Activated naive CD8-positive, alpha-beta T cell treated with anti-CD3 and anti-CD28 coated beads, Interleukin-2, amount 50 U/mL, for 16 hours (primary cell): ENCODE measurements at regions not wholly inside any gene's neighbourhood (a gene's known extent, or its start where the extent isn't known, plus 50 kb on each side); places are given as distances from the start of the nearest gene placed in this dataset.

Experiments
- DNase-seq: peaks from one replicate; pipeline ENCODE4 v3.0.0-alpha.2; 2020; ENCODE audit warnings: low read depth, low spot score

- no peak for DNase-seq
Observed at GRCh38 chr1:56442290-56442877, 137.0 kb downstream of the PLPP3 start.

- no peak for DNase-seq
Observed at GRCh38 chr1:56441601-56442000, 137.8 kb downstream of the PLPP3 start.

- no peak for DNase-seq
Observed at GRCh38 chr1:56439610-56440264, 139.6 kb downstream of the PLPP3 start.

DNA sequence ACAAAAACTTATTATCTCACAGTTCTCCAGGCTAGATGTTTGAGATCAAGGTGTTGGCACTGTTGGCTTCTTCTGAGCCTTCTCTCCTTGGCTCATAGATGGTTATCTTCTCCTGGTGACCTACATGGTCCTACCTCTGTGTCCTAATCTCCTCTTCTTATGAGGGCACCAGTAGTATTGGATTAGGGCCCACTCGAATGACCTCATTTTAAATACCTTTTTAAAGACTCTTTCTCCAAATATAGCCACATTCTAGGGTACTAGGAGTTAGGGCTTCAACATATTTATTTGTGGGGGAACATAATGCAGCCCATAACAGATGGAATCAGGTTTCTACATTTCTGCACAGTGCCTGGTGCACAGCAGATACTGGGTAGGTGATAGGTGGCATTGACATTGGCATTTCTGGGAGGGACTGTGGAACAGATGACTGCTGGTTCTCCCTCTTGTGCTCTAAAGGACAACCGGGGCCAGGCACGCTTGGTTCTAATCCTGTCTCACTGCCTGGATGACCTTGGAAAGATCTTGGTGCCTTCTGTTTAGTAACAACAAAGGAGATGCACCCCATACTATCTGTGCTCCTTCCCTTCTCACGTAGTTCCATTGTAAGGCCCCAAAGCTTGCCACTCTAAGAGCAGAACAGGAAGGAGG, 140.3 kb downstream of the PLPP3 start:
- DNase-seq = no peak

GRCh38 chr1:56437959-56438358, 141.4 kb downstream of the PLPP3 start:
- no peak for DNase-seq

GRCh38 chr1:56436912-56437417, 142.4 kb downstream of the PLPP3 start:
- no peak for DNase-seq

GRCh38 chr1:56436296-56436695, 143.1 kb downstream of the PLPP3 start:
- no peak for DNase-seq

DNA sequence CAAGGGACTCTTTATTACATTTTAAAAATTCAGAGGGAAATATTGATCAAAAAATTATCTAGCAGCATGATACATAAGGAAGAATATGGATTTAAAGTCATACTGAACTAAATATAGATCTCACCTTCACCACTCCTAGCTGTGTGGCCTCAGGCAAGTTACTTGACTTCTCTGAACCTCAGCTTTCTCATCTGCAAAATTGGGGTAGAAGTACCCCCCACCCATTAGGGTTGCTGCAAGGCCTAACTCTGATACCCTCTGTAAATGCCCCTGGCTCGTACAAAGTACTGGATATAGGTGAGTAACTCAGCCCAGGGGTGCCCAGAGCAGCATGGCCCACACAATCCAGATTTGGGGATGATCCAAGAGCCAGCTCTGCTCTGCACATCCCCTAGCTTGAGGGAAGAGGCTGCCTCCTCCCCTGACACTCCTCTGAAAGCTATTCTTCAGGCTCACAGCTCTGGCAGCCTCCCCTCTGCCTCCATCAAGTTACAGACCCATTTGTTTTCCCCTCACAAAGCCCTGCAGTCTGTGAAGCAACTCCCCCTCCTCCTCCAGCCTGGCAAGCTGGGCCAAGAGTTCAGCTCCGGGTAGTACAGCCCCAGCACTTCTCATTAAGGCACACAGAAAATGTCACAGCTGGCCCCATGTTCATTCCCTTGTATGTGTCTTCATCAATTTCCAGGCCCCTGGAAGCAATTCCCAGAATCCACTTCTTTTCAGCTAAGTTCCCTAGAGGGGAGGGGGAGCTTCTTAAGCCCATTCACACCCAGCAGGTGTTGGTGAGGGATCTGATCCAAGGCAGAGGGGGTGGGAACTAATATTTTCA, 143.7 kb downstream of the PLPP3 start:
- DNase-seq = no peak

DNA sequence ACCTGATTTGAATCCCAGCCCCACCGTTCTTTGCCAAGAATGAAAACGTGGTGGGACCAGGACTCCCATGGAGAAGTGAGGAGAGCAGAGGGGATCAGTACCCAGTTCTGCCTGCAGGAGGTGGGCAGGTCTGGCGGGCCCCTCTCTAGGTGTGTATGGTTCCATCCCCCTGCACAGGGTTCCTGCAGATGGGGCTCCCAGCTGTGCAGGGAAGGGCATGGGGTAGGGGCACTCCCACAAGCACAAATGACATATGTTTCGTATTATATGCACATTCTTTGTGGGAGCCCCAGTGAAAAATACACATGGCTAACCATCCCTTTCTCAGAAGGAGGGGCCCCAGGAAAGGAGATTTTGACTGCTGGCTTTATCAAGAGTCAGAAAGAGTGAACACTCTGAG, 144.6 kb downstream of the PLPP3 start:
- DNase-seq = no peak

DNA sequence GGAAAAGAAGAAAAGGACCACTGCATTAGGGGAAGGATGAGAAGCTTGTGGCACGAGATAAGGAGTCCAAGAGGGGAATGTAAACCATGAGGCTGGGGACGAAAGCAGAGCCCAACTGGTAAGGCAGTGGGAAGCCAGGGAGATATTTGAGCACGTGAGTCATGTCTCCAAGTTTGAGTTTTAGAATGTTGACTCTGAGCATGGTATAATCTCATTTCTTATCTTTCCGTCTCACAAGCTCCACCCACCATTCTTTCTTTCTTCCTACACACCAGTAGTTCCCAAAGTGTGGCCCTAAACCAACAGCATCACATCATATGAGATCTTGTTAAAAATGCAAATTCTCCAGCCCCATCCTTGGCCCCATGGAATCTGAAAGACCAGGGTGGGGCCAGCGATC, 145.3 kb downstream of the PLPP3 start:
- DNase-seq = no peak

GRCh38 chr1:56433056-56433577, 146.2 kb downstream of the PLPP3 start:
- DNase-seq = no peak

DNA sequence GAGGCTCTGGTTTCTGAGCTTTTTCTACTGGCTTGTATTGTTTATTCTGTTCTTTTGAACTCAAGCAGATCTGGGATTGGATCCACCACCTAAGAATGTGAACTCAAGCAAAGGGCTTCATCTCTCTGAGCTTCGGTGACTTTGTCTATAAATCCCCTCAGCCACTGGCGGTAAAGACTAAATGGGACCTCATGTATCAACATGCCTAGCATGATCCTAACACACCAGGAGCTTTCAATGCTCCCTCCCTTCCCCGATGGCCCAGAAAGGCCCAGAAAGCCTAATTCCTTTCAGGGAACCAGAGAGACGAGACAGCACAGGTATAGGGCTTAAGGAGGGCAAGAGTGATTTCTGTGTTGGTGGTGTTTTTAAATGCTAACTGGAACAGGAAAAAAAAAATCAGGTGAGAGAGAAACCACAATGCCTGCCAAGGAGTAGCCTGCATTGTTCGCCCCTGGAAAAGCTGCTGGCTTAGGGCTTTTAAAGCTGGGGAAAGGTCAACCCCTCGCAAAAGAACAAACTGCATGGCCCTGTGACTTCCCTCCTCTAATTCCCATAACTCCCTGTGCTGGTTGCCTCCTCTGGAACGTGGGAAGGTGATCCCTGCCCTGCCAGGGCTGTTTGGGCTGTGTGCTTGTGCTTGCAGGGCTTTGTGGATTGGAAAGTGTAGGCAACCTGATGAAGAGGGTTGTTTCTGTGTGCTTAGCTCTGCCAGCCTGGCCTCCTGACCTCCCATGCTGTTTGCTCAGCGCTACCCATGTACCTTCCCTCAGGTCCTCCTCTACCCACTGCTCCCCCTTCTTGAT, 147.0 kb downstream of the PLPP3 start:
- DNase-seq = no peak

GRCh38 chr1:56430141-56430839, 149.1 kb downstream of the PLPP3 start:
- no peak for DNase-seq

GRCh38 chr1:56429288-56429687, 150.1 kb downstream of the PLPP3 start:
- DNase-seq = no peak

GRCh38 chr1:56426587-56427381, 152.6 kb downstream of the PLPP3 start:
- DNase-seq = no peak

DNA sequence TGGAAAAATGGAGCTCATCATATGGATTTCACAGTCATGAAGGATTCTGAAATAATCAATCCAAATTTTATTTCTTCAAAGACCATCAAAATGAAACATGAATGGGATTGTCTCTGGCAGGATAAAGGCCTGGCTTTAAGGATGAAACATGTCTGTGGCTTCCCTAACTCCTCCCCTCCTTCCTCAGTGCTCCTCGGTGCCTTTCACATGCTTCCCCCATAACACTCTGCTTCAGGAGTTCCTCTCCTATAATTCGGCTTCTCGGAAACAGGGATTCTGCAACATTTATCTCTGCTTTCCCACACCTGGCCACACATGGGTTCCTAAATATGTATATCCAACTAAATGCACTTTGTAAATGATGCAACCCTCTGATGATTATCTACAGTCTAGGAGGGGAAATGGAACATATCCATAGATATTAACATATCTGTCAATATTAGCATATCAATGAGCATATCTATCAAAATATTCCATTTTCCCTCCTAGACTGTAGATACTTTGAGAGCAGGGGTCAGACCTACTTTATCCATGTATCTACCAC, 153.8 kb downstream of the PLPP3 start:
- DNase-seq = no peak

- DNase-seq = no peak
Observed at GRCh38 chr1:56424744-56425493, 154.4 kb downstream of the PLPP3 start.

DNA sequence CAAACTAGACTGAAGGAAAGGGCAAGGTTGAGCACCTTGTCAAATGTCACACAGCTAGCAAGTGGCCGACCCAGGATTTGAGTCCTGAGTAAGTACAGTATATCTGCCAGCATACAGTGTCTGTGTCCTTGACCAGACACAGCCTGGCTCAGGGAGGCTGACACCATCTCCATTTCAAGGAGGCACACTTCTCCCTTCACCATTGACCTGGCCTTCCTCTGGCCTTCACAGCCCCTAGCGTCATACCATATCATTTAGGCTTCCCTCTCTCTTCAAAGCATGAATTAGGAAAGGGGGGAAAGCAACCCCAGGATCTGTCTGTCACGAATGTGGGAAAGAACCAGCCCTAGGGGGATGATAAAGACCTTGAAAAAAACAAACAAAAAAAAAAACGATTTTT, 155.6 kb downstream of the PLPP3 start:
- DNase-seq = no peak
